ENCODE measurements at regions not wholly inside any gene's neighbourhood (a gene's known extent, or its start where the extent isn't known, plus 50 kb on each side); places are given as distances from the start of the nearest gene placed in this dataset.
"Not testable (repeated sequence)": the region's sequence is repeated elsewhere in the genome, so short reads cannot be mapped to it uniquely, and the experiment has no call there.

- in situ Hi-C loops (cut with HindIII; ENCODE audit: low sequenced_read_pairs): no loop called here
Observed at GRCh38 chr2:122741403-122741802, 986.0 kb downstream of the TSN start.

- in situ Hi-C loops (cut with HindIII; ENCODE audit: low sequenced_read_pairs): no loop called here
Observed at GRCh38 chr2:122743021-122743675, 987.7 kb downstream of the TSN start.

GRCh38 chr2:122745603-122746002 is 990.2 kb downstream of the TSN start:
- in situ Hi-C loops (cut with HindIII; ENCODE audit: low sequenced_read_pairs): no loop called here

- in situ Hi-C loops (cut with HindIII; ENCODE audit: low sequenced_read_pairs): no loop called here
Observed at GRCh38 chr2:122747670-122748069, 992.2 kb downstream of the TSN start.

- in situ Hi-C loops (cut with HindIII; ENCODE audit: low sequenced_read_pairs): no loop called here
Observed at GRCh38 chr2:122748552-122749011, 993.1 kb downstream of the TSN start.

- in situ Hi-C loops (cut with HindIII; ENCODE audit: low sequenced_read_pairs): no loop called here
Observed at GRCh38 chr2:122749405-122749804, 994.0 kb downstream of the TSN start.

GRCh38 chr2:122750095-122750494 is 994.6 kb downstream of the TSN start:
- in situ Hi-C loops (cut with HindIII; ENCODE audit: low sequenced_read_pairs): no loop called here

GRCh38 chr2:122750808-122751207 is 995.4 kb downstream of the TSN start:
- in situ Hi-C loops (cut with HindIII; ENCODE audit: low sequenced_read_pairs): no loop called here

GRCh38 chr2:122753336-122753735 is 997.9 kb downstream of the TSN start:
- in situ Hi-C loops (cut with HindIII; ENCODE audit: low sequenced_read_pairs): no loop called here

GRCh38 chr2:122754561-122754960 is 999.1 kb downstream of the TSN start:
- in situ Hi-C loops (cut with HindIII; ENCODE audit: low sequenced_read_pairs): no loop called here

GRCh38 chr2:122755281-122755780 is 999.9 kb downstream of the TSN start:
- in situ Hi-C loops (cut with HindIII; ENCODE audit: low sequenced_read_pairs): no loop called here

GRCh38 chr2:122758967-122759366 is 1003.5 kb downstream of the TSN start:
- in situ Hi-C loops (cut with HindIII; ENCODE audit: low sequenced_read_pairs): no loop called here

GRCh38 chr2:122764014-122764413 is 1008.6 kb downstream of the TSN start:
- in situ Hi-C loops (cut with HindIII; ENCODE audit: low sequenced_read_pairs): no loop called here

- in situ Hi-C loops (cut with HindIII; ENCODE audit: low sequenced_read_pairs): no loop called here
Observed at GRCh38 chr2:122780251-122780650, 1024.8 kb downstream of the TSN start.

GRCh38 chr2:122794100-122794499 is 1038.6 kb downstream of the TSN start:
- in situ Hi-C loops (cut with HindIII; ENCODE audit: low sequenced_read_pairs): no loop called here

GRCh38 chr2:122795763-122796162 is 1040.3 kb downstream of the TSN start:
- in situ Hi-C loops (cut with HindIII; ENCODE audit: low sequenced_read_pairs): no loop called here

GRCh38 chr2:122799391-122799790 is 1043.9 kb downstream of the TSN start:
- in situ Hi-C loops (cut with HindIII; ENCODE audit: low sequenced_read_pairs): no loop called here

GRCh38 chr2:122800781-122801180 is 1045.3 kb downstream of the TSN start:
- in situ Hi-C loops (cut with HindIII; ENCODE audit: low sequenced_read_pairs): no loop called here

- in situ Hi-C loops (cut with HindIII; ENCODE audit: low sequenced_read_pairs): no loop called here
Observed at GRCh38 chr2:122804494-122804893, 1049.0 kb downstream of the TSN start.

- in situ Hi-C loops (cut with HindIII; ENCODE audit: low sequenced_read_pairs): no loop called here
Observed at GRCh38 chr2:122805346-122805745, 1049.9 kb downstream of the TSN start.

GRCh38 chr2:122808286-122808969 is 1053.0 kb downstream of the TSN start:
- in situ Hi-C loops (cut with HindIII; ENCODE audit: low sequenced_read_pairs): no loop called here

- in situ Hi-C loops (cut with HindIII; ENCODE audit: low sequenced_read_pairs): not testable (repeated sequence)
Observed at GRCh38 chr2:122812214-122812613, 1056.8 kb downstream of the TSN start.

Data from endothelial cell of hepatic sinusoid (primary cell).